ENCODE measurements at regions not wholly inside any gene's neighbourhood (a gene's known extent, or its start where the extent isn't known, plus 50 kb on each side); places are given as distances from the start of the nearest gene placed in this dataset.

DNA sequence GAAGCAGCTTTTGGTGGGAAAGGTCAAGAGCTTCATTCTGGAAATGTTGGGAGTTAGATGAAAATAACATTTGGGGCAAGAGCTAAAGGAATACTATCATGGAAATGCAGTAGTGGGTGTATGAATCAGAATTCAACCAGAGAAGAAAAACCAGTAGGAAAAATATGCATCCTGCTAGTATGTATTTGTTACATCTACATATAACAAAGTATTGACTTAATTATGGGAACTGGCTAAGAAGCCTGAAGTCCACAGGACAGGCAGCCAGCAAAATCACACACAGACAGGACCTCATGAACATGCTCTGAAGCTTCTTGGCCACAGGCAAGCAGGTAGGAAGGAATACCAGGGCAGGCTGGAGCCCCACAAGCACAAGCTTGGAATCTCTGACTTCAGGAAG lies 185.8 kb downstream of the FBXO15 start:
- no peak for ATAC-seq
- no peaks in the 10 kb centered on the region for H3K9me2 ChIP-seq (ENCODE audit: insufficient read depth)
- no peaks in the 10 kb centered on the region for H3K36me3 ChIP-seq (ENCODE audit: control insufficient read depth in 1 of 2, insufficient read depth in 2 of 2, low read length in 2 of 2)
- intact Hi-C loops (cut with micrococcal nuclease) = no loop called here
- H3K4me3 ChIP-seq (replicated peaks in 1 of 2; ENCODE audit: low read depth in 1 of 2, low read length in 2 of 2) = no peak overlapping the region
- BruUV-seq (replicated peaks) = no TSS peak
- ChIA-PET POLR2A (no interaction called here), RAD21 (ENCODE audit: low non-redundant PET in 1 of 2, low total read pairs in 2 of 2, uncharacterized antibody in 2 of 2, unreplicated experiment in 2 of 2) (no interaction called here), CTCF (no interaction called here)
- H3K79me2 ChIP-seq (ENCODE audit: insufficient read depth, low read length) = no peaks in the 10 kb centered on the region
- no peaks in the 10 kb centered on the region for H4K20me1 ChIP-seq (ENCODE audit: insufficient read depth)
- H3K27me3 ChIP-seq (ENCODE audit: insufficient read depth, low read length) = no peaks in the 10 kb centered on the region
- H3K27ac ChIP-seq (ENCODE audit: low read depth, low read length) = no peak overlapping the region
- H2AFZ ChIP-seq (ENCODE audit: low read depth, low read length, poor library complexity, severe bottlenecking) = no peak overlapping the region
- DNase-seq (ENCODE audit: low read depth, low spot score) = no peak
- no peak overlapping the region for H3K9ac ChIP-seq (ENCODE audit: low read length)
- H3K9me3 ChIP-seq (ENCODE audit: control insufficient read depth in 1 of 2, insufficient read depth in 1 of 2, low read depth in 1 of 2, low read length in 2 of 2) = peaks cover 0 to 3% of the 10 kb centered on the region in 2 experiments; a peak in 1 of 4 replicates
- TF ChIP-seq POLR2A (IDR thresholded peaks at IDR 0.05; ENCODE audit: borderline replicate concordance, extremely low read depth, insufficient read depth, insufficient read length) (no peak), ELF1 (IDR thresholded peaks at IDR 0.05; ENCODE audit: borderline replicate concordance, low read depth) (no peak), FOSL1 (IDR thresholded peaks at IDR 0.05; ENCODE audit: low read depth) (no peak), EZH2 (IDR thresholded peaks at IDR 0.05) (no peak), SIN3A (IDR thresholded peaks at IDR 0.05; ENCODE audit: low read depth) (no peak), YY1 (IDR thresholded peaks at IDR 0.05; ENCODE audit: extremely low read depth, insufficient replicate concordance, low read depth, low read length) (no peak), JUND (IDR thresholded peaks at IDR 0.05) (no peak)
- TF ChIP-seq, protein P1, sequence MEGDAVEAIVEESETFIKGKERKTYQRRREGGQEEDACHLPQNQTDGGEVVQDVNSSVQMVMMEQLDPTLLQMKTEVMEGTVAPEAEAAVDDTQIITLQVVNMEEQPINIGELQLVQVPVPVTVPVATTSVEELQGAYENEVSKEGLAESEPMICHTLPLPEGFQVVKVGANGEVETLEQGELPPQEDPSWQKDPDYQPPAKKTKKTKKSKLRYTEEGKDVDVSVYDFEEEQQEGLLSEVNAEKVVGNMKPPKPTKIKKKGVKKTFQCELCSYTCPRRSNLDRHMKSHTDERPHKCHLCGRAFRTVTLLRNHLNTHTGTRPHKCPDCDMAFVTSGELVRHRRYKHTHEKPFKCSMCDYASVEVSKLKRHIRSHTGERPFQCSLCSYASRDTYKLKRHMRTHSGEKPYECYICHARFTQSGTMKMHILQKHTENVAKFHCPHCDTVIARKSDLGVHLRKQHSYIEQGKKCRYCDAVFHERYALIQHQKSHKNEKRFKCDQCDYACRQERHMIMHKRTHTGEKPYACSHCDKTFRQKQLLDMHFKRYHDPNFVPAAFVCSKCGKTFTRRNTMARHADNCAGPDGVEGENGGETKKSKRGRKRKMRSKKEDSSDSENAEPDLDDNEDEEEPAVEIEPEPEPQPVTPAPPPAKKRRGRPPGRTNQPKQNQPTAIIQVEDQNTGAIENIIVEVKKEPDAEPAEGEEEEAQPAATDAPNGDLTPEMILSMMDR (IDR thresholded peaks at IDR 0.05 in 2 of 3, conservative IDR thresholded peaks at IDR 0.05 in 1 of 3; ENCODE audit: borderline replicate concordance in 1 of 3, insufficient read depth in 1 of 3, low read depth in 2 of 3, low read length in 2 of 3) = no peak
- TF ChIP-seq, protein P2, sequence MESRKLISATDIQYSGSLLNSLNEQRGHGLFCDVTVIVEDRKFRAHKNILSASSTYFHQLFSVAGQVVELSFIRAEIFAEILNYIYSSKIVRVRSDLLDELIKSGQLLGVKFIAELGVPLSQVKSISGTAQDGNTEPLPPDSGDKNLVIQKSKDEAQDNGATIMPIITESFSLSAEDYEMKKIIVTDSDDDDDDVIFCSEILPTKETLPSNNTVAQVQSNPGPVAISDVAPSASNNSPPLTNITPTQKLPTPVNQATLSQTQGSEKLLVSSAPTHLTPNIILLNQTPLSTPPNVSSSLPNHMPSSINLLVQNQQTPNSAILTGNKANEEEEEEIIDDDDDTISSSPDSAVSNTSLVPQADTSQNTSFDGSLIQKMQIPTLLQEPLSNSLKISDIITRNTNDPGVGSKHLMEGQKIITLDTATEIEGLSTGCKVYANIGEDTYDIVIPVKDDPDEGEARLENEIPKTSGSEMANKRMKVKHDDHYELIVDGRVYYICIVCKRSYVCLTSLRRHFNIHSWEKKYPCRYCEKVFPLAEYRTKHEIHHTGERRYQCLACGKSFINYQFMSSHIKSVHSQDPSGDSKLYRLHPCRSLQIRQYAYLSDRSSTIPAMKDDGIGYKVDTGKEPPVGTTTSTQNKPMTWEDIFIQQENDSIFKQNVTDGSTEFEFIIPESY (IDR thresholded peaks at IDR 0.05; ENCODE audit: extremely low read depth, insufficient replicate concordance, low read length) = no peak
- no peaks in the 10 kb centered on the region for H3K4me1 ChIP-seq (ENCODE audit: control insufficient read depth in 1 of 2, insufficient read depth in 2 of 2, low read length in 2 of 2)
- H3K4me2 ChIP-seq (ENCODE audit: low read length) = no peak overlapping the region
